Activated CD4-positive, alpha-beta memory T cell treated with anti-CD3 and anti-CD28 coated beads for 36 hours (primary cell): ENCODE measurements at regions not wholly inside any gene's neighbourhood (a gene's known extent, or its start where the extent isn't known, plus 50 kb on each side); places are given as distances from the start of the nearest gene placed in this dataset.

Source experiments
- CTCF ChIA-PET: fragments of 350-600 bp; sonication (Branson Sonifier 250); formaldehyde crosslinking; loops from one replicate; lab custom pipeline; 2021; ENCODE audit warnings: antibody characterized with exemption, inconsistent platforms; lab: Charles Lee
- POLR2A ChIA-PET: fragments of 350-600 bp; sonication (Branson Sonifier 250); formaldehyde crosslinking; loops from one replicate; lab custom pipeline; 2021; ENCODE audit warnings: antibody characterized with exemption; lab: Charles Lee
- DNase-seq: peaks from one replicate; pipeline ENCODE4 v3.0.0-alpha.2; 2020
- H3K27ac Mint-ChIP-seq: one replicate; pipeline ENCODE4 v1.8.0; 2021; ENCODE audit warnings: mixed read lengths
- H3K27me3 Mint-ChIP-seq: one replicate; pipeline ENCODE4 v1.8.0; 2021; ENCODE audit warnings: mixed read lengths
- H3K36me3 Mint-ChIP-seq: one replicate; pipeline ENCODE4 v1.8.0; 2021; ENCODE audit warnings: mixed read lengths
- H3K4me1 Mint-ChIP-seq: one replicate; pipeline ENCODE4 v1.8.0; 2021; ENCODE audit warnings: low read depth, mixed read lengths
- H3K4me3 Mint-ChIP-seq: one replicate; pipeline ENCODE4 v1.8.0; 2021; ENCODE audit warnings: mild to moderate bottlenecking, mixed read lengths
- H3K9me3 Mint-ChIP-seq: one replicate; pipeline ENCODE4 v1.8.0; 2021; ENCODE audit warnings: mixed read lengths
- intact Hi-C: fragments of 100-400 bp; cut with micrococcal nuclease; formaldehyde crosslinking; loops from one replicate; pipeline ENCODE4 v1.15.1; 2023

- H3K27ac Mint-ChIP-seq: no peak overlapping the region
- H3K4me3 Mint-ChIP-seq: no peak overlapping the region
- no peak for DNase-seq
- CTCF ChIA-PET: no interaction called here
- H3K27me3 Mint-ChIP-seq: no peaks in the 10 kb centered on the region
- POLR2A ChIA-PET: no interaction called here
- no peaks in the 10 kb centered on the region for H3K9me3 Mint-ChIP-seq
- no peaks in the 10 kb centered on the region for H3K4me1 Mint-ChIP-seq
- H3K36me3 Mint-ChIP-seq: no peaks in the 10 kb centered on the region
- intact Hi-C loops: no loop called here
Observed at GRCh38 chr9:8011974-8012373, 212.4 kb upstream of the DMAC1 start.

- H3K36me3 Mint-ChIP-seq: no peaks in the 10 kb centered on the region
- H3K27ac Mint-ChIP-seq: no peak overlapping the region
- peaks cover 2% of the 10 kb centered on the region for H3K27me3 Mint-ChIP-seq
- CTCF ChIA-PET: no interaction called here
- intact Hi-C loops: no loop called here
- POLR2A ChIA-PET: no interaction called here
- H3K4me1 Mint-ChIP-seq: no peaks in the 10 kb centered on the region
- H3K4me3 Mint-ChIP-seq: no peak overlapping the region
- no peak for DNase-seq
- no peaks in the 10 kb centered on the region for H3K9me3 Mint-ChIP-seq
Observed at GRCh38 chr9:7996558-7996957, 197.0 kb upstream of the DMAC1 start.

- Mint-ChIP-seq H3K36me3 (peaks cover 3% of the 10 kb centered on the region), H3K9me3 (peaks cover 3% of the 10 kb centered on the region), H3K27ac (no peak overlapping the region), H3K27me3 (peaks cover 3% of the 10 kb centered on the region), H3K4me3 (no peak overlapping the region), H3K4me1 (peaks cover 6% of the 10 kb centered on the region)
- no peak for DNase-seq
- intact Hi-C loops: no loop called here
- CTCF ChIA-PET: no interaction called here
- POLR2A ChIA-PET: no interaction called here
Observed at GRCh38 chr9:7988644-7989280, 189.2 kb upstream of the DMAC1 start.

- intact Hi-C loops: no loop called here
- DNase-seq: no peak
- no peak overlapping the region for H3K4me3 Mint-ChIP-seq
Observed at GRCh38 chr9:7984692-7985091, 185.1 kb upstream of the DMAC1 start.

GRCh38 chr9:7984203-7984602 lies 184.6 kb upstream of the DMAC1 start:
- Mint-ChIP-seq H3K4me3 (no peak overlapping the region), H3K27me3 (no peaks in the 10 kb centered on the region), H3K9me3 (peaks cover 3% of the 10 kb centered on the region), H3K27ac (no peak overlapping the region), H3K36me3 (no peaks in the 10 kb centered on the region), H3K4me1 (peaks cover 41% of the 10 kb centered on the region)
- intact Hi-C loops: no loop called here
- ChIA-PET CTCF (interaction anchor here (1.0 kb wide), 1 partner anchor 85 kb away, joined by 3 read pairs; no protein-coding TSS in a partner anchor), POLR2A (no interaction called here)
- DNase-seq: no peak

More at GRCh38 chr9:7984692-7985091, 185.1 kb upstream of the DMAC1 start:
- H3K27me3 Mint-ChIP-seq: no peaks in the 10 kb centered on the region
- H3K4me1 Mint-ChIP-seq: peaks cover 39% of the 10 kb centered on the region
- H3K27ac Mint-ChIP-seq: no peak overlapping the region
- H3K9me3 Mint-ChIP-seq: peaks cover 3% of the 10 kb centered on the region
- CTCF ChIA-PET: no interaction called here
- POLR2A ChIA-PET: no interaction called here
- no peaks in the 10 kb centered on the region for H3K36me3 Mint-ChIP-seq

- no peak for DNase-seq
- no peaks in the 10 kb centered on the region for H3K27me3 Mint-ChIP-seq
- H3K4me1 Mint-ChIP-seq: peaks cover 40% of the 10 kb centered on the region
- intact Hi-C loops: no loop called here
- no peaks in the 10 kb centered on the region for H3K9me3 Mint-ChIP-seq
- H3K27ac Mint-ChIP-seq: no peak overlapping the region
- no peaks in the 10 kb centered on the region for H3K36me3 Mint-ChIP-seq
- H3K4me3 Mint-ChIP-seq: no peak overlapping the region
- POLR2A ChIA-PET: no interaction called here
- CTCF ChIA-PET: interaction anchor here (1.0 kb wide), 1 partner anchor 84 kb away, joined by 3 read pairs; no protein-coding TSS in a partner anchor
Observed at GRCh38 chr9:7983490-7983889, 183.9 kb upstream of the DMAC1 start.

GRCh38 chr9:7982907-7983306 lies 183.3 kb upstream of the DMAC1 start:
- H3K4me3 Mint-ChIP-seq: no peak overlapping the region
- H3K4me1 Mint-ChIP-seq: peaks cover 45% of the 10 kb centered on the region
- POLR2A ChIA-PET: no interaction called here
- no peaks in the 10 kb centered on the region for H3K27me3 Mint-ChIP-seq
- H3K9me3 Mint-ChIP-seq: no peaks in the 10 kb centered on the region
- no peaks in the 10 kb centered on the region for H3K36me3 Mint-ChIP-seq
- no peak for DNase-seq
- CTCF ChIA-PET: no interaction called here
- intact Hi-C loops: no loop called here
- no peak overlapping the region for H3K27ac Mint-ChIP-seq

- ChIA-PET CTCF (interaction anchor here (0.9 kb wide), 1 partner anchor 135 kb away, joined by 3 read pairs; no protein-coding TSS in a partner anchor), POLR2A (no interaction called here)
- no peak for DNase-seq
- Mint-ChIP-seq H3K27ac (no peak overlapping the region), H3K36me3 (no peaks in the 10 kb centered on the region), H3K9me3 (no peaks in the 10 kb centered on the region), H3K4me1 (peaks cover 64% of the 10 kb centered on the region), H3K4me3 (no peak overlapping the region), H3K27me3 (no peaks in the 10 kb centered on the region)
- intact Hi-C loops: no loop called here
Observed at GRCh38 chr9:7980691-7981289, 181.2 kb upstream of the DMAC1 start.

GRCh38 chr9:7980041-7980440 lies 180.5 kb upstream of the DMAC1 start:
- Mint-ChIP-seq H3K27ac (no peak overlapping the region), H3K9me3 (no peaks in the 10 kb centered on the region), H3K4me1 (peaks cover 70% of the 10 kb centered on the region), H3K36me3 (no peaks in the 10 kb centered on the region), H3K27me3 (no peaks in the 10 kb centered on the region), H3K4me3 (no peak overlapping the region)
- intact Hi-C loops: no loop called here
- ChIA-PET POLR2A (no interaction called here), CTCF (no interaction called here)
- DNase-seq: no peak

- H3K9me3 Mint-ChIP-seq: no peaks in the 10 kb centered on the region
- no peaks in the 10 kb centered on the region for H3K27me3 Mint-ChIP-seq
- CTCF ChIA-PET: no interaction called here
- H3K36me3 Mint-ChIP-seq: no peaks in the 10 kb centered on the region
- intact Hi-C loops: no loop called here
- POLR2A ChIA-PET: no interaction called here
- DNase-seq: no peak
- H3K4me1 Mint-ChIP-seq: peaks cover 74% of the 10 kb centered on the region
- H3K4me3 Mint-ChIP-seq: no peak overlapping the region
- no peak overlapping the region for H3K27ac Mint-ChIP-seq
Observed at GRCh38 chr9:7979611-7980010, 180.0 kb upstream of the DMAC1 start.

- H3K36me3 Mint-ChIP-seq: no peaks in the 10 kb centered on the region
- no peak overlapping the region for H3K27ac Mint-ChIP-seq
- H3K4me3 Mint-ChIP-seq: no peak overlapping the region
- DNase-seq: no peak
- intact Hi-C loops: loop anchor here (2.0 kb wide), 2 partner anchors 209 to 221 kb away; no protein-coding TSS in a partner anchor
- peaks cover 73% of the 10 kb centered on the region for H3K4me1 Mint-ChIP-seq
- CTCF ChIA-PET: no interaction called here
- H3K9me3 Mint-ChIP-seq: no peaks in the 10 kb centered on the region
- H3K27me3 Mint-ChIP-seq: no peaks in the 10 kb centered on the region
- POLR2A ChIA-PET: interaction anchor here (1.3 kb wide), 1 partner anchor 209 kb away, joined by 3 read pairs; no protein-coding TSS in a partner anchor
Observed at GRCh38 chr9:7977586-7977985, 178.0 kb upstream of the DMAC1 start.

GRCh38 chr9:7976856-7977255 lies 177.3 kb upstream of the DMAC1 start:
- peak overlapping the region; percentile 84 for H3K27ac Mint-ChIP-seq
- peaks cover 68% of the 10 kb centered on the region for H3K4me1 Mint-ChIP-seq
- ChIA-PET POLR2A (no interaction called here), CTCF (no interaction called here)
- no peaks in the 10 kb centered on the region for H3K36me3 Mint-ChIP-seq
- no peaks in the 10 kb centered on the region for H3K27me3 Mint-ChIP-seq
- intact Hi-C loops: loop anchor here (1.0 to 2.0 kb wide), 7 partner anchors 42 to 452 kb away; partner anchors contain the start of gene DMAC1
- no peak overlapping the region for H3K4me3 Mint-ChIP-seq
- DNase-seq: no peak
- H3K9me3 Mint-ChIP-seq: no peaks in the 10 kb centered on the region
